ENCODE measurements at regions not wholly inside any gene's neighbourhood (a gene's known extent, or its start where the extent isn't known, plus 50 kb on each side); places are given as distances from the start of the nearest gene placed in this dataset.

- H3K9me3 ChIP-seq = no peaks in the 10 kb centered on the region
- DNase-seq = no peak
- H3K27me3 ChIP-seq = no peaks in the 10 kb centered on the region
- no peak overlapping the region for H3K27ac ChIP-seq
- no peak overlapping the region for H3K4me3 ChIP-seq
- WGBS, 2 donors = 36 to 60% methylated on average over 2 of the region's 2 CpGs
- intact Hi-C loops (cut with DNase I; ENCODE audit: low total_unique reads) = no loop called here
- no peak for TF ChIP-seq CTCF (IDR thresholded peaks at IDR 0.05)
- no peak for TF ChIP-seq POLR2A (IDR thresholded peaks at IDR 0.05)
- no peaks in the 10 kb centered on the region for H3K4me1 ChIP-seq
- H3K36me3 ChIP-seq (ENCODE audit: low read depth, missing control alignments) = no peaks in the 10 kb centered on the region
Observed at GRCh38 chr2:188893972-188894371, 80.2 kb upstream of the COL3A1 start.

- H3K4me3 ChIP-seq = no peak overlapping the region
- H3K27me3 ChIP-seq = no peaks in the 10 kb centered on the region
Observed at GRCh38 chr2:188894979-188895378, 79.2 kb upstream of the COL3A1 start.

DNA sequence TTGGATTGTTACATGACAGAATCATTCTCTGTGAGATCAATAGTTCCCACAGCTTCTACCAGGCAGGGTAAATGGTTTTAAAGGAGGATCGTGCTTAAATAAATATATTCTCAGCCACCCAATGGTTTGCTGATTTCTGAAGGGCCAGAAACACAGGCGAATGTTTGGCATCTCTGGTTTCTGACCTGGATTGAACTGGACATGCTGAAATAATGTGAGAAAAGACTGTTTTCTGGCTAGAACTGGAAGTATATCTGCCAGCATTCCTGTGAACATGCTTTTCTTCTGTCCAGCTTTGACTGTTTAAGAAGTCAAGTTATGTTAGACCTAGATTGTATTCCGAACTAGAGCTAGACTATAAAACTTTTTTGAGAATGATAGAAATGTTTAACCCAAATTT is 77.1 kb upstream of the COL3A1 start:
- intact Hi-C loops (cut with DNase I; ENCODE audit: low total_unique reads) = no loop called here
- Histone ChIP-seq H3K27me3 (no peaks in the 10 kb centered on the region), H3K9me3 (no peaks in the 10 kb centered on the region), H3K36me3 (ENCODE audit: low read depth, missing control alignments) (no peaks in the 10 kb centered on the region), H3K4me3 (no peak overlapping the region), H3K4me1 (no peaks in the 10 kb centered on the region), H3K27ac (peak overlapping the region in 1 of 2 donors; percentile 38)
- no peak for DNase-seq
- 53 to 61% methylated on average over 3 of the region's 3 CpGs for WGBS, 2 donors
- no peak for TF ChIP-seq CTCF (IDR thresholded peaks at IDR 0.05)

More at GRCh38 chr2:188894979-188895378, 79.2 kb upstream of the COL3A1 start:
- intact Hi-C loops (cut with DNase I; ENCODE audit: low total_unique reads) = no loop called here
- DNase-seq = no peak
- no peaks in the 10 kb centered on the region for H3K9me3 ChIP-seq
- no peaks in the 10 kb centered on the region for H3K4me1 ChIP-seq
- no peaks in the 10 kb centered on the region for H3K36me3 ChIP-seq (ENCODE audit: low read depth, missing control alignments)
- no peak overlapping the region for H3K27ac ChIP-seq
- TF ChIP-seq POLR2A (IDR thresholded peaks at IDR 0.05) (no peak), CTCF (IDR thresholded peaks at IDR 0.05) (no peak)

- DNase-seq = no peak
- H3K27ac ChIP-seq = peak overlapping the region in 1 of 2 donors; percentile 38
- no peaks in the 10 kb centered on the region for H3K27me3 ChIP-seq
- WGBS, 2 donors = 62 to 63% methylated on average over 4 of the region's 4 CpGs
- no peak overlapping the region for H3K4me3 ChIP-seq
- H3K4me1 ChIP-seq = no peaks in the 10 kb centered on the region
- no peak for TF ChIP-seq CTCF (IDR thresholded peaks at IDR 0.05)
- H3K36me3 ChIP-seq (ENCODE audit: low read depth, missing control alignments) = no peaks in the 10 kb centered on the region
- no peaks in the 10 kb centered on the region for H3K9me3 ChIP-seq
- intact Hi-C loops (cut with DNase I; ENCODE audit: low total_unique reads) = no loop called here
Observed at GRCh38 chr2:188898261-188898660, 75.9 kb upstream of the COL3A1 start.

- Histone ChIP-seq H3K4me1 (no peaks in the 10 kb centered on the region), H3K4me3 (no peak overlapping the region), H3K27me3 (no peaks in the 10 kb centered on the region), H3K27ac (no peak overlapping the region), H3K36me3 (ENCODE audit: low read depth, missing control alignments) (no peaks in the 10 kb centered on the region), H3K9me3 (no peaks in the 10 kb centered on the region)
- no peak for TF ChIP-seq POLR2A (IDR thresholded peaks at IDR 0.05)
- TF ChIP-seq CTCF (IDR thresholded peaks at IDR 0.05) = no peak
- WGBS, 2 donors = 63 to 71% methylated on average over 3 of the region's 3 CpGs
- no peak for DNase-seq
- intact Hi-C loops (cut with DNase I; ENCODE audit: low total_unique reads) = no loop called here
Observed at GRCh38 chr2:188902901-188903491, 71.2 kb upstream of the COL3A1 start.

Data from testis (tissue), 2 donors.